Left lung (tissue), 4 donors: ENCODE measurements at regions not wholly inside any gene's neighbourhood (a gene's known extent, or its start where the extent isn't known, plus 50 kb on each side); places are given as distances from the start of the nearest gene placed in this dataset.

Experiments used
- ATAC-seq: fragments of 200-7000 bp; cut with Tn5 transposase; one replicate; pipeline ENCODE4 v1.9.1; 2020; ENCODE audit warnings: moderate library complexity
- DNase-seq, 4 donors: peaks; one replicate each; pipeline ENCODE4 v3.0.0-alpha.2; 2013 to 2020
- H3K27ac ChIP-seq, 2 donors: fragments of 200-600 bp; sonication (generic) in 1 of 2; one replicate each; pipeline versions ENCODE4 v1.5.0 to v1.8.0; 2020 to 2021
- H3K27me3 ChIP-seq, 2 donors: fragments of 200-600 bp; sonication (generic) in 1 of 2; one replicate each; pipeline versions ENCODE4 v1.5.0 to v1.8.0; 2020 to 2021
- H3K36me3 ChIP-seq, 2 donors: fragments of 200-600 bp; sonication (generic) in 1 of 2; one replicate each; pipeline versions ENCODE4 v1.5.0 to v1.8.0; 2020 to 2021
- H3K4me1 ChIP-seq, 2 donors: fragments of 200-600 bp; one replicate each; pipeline ENCODE4 v1.8.0; 2021
- H3K4me3 ChIP-seq, 2 donors: fragments of 200-600 bp; sonication (generic) in 1 of 2; one replicate each; pipeline versions ENCODE4 v1.5.0 to v1.8.0; 2020 to 2021; ENCODE audit warnings: mild to moderate bottlenecking in 1 of 2
- H3K9me3 ChIP-seq, 2 donors: fragments of 200-600 bp; sonication (generic) in 1 of 2; one replicate each; pipeline versions ENCODE4 v1.5.0 to v1.8.0; 2020 to 2021
- CTCF ChIP-seq, 2 donors: fragments of 200-600 bp; sonication (generic) in 1 of 2; IDR thresholded peaks; one replicate each; pipeline versions ENCODE4 v1.5.0 to v1.8.0; 2021; ENCODE audit warnings: antibody characterized with exemption in 2 of 2
- intact Hi-C, 2 donors: fragments of 100-400 bp; cut with DNase I; formaldehyde crosslinking; loops; one replicate each; pipeline versions ENCODE4 v1.11.2 to v1.14.2; 2022
- donor health status: DM: no; HTN: yes; CAD: no.
- donor health status: DM: no; HTN: no; CAD: no.

GRCh38 chr4:32133141-32133540, 1413.0 kb downstream of the PCDH7 start:
- intact Hi-C loops: no loop called here
- no peak for ATAC-seq
- no peaks in the 10 kb centered on the region for H3K4me1 ChIP-seq
- no peak for DNase-seq
- H3K9me3 ChIP-seq: peaks cover 0 to 3% of the 10 kb centered on the region in 2 donors
- no peaks in the 10 kb centered on the region for H3K27me3 ChIP-seq
- H3K36me3 ChIP-seq: no peaks in the 10 kb centered on the region
- no peak overlapping the region for H3K27ac ChIP-seq
- no peak for TF ChIP-seq CTCF (IDR thresholded peaks at IDR 0.05)
- no peak overlapping the region for H3K4me3 ChIP-seq

- no peaks in the 10 kb centered on the region for H3K27me3 ChIP-seq
- intact Hi-C loops: no loop called here
- H3K4me1 ChIP-seq: no peaks in the 10 kb centered on the region
- H3K4me3 ChIP-seq: no peak overlapping the region
- TF ChIP-seq CTCF (IDR thresholded peaks at IDR 0.05): no peak
- H3K27ac ChIP-seq: no peak overlapping the region
- no peak for ATAC-seq
- no peak for DNase-seq
- peaks cover 0 to 3% of the 10 kb centered on the region in 2 donors for H3K9me3 ChIP-seq
- no peaks in the 10 kb centered on the region for H3K36me3 ChIP-seq
Observed at GRCh38 chr4:32133734-32134133, 1413.6 kb downstream of the PCDH7 start.

- no peaks in the 10 kb centered on the region for H3K36me3 ChIP-seq
- H3K4me1 ChIP-seq: no peaks in the 10 kb centered on the region
- no peak for DNase-seq
- H3K9me3 ChIP-seq: peaks cover 0 to 3% of the 10 kb centered on the region in 2 donors
- H3K27ac ChIP-seq: no peak overlapping the region
- ATAC-seq: no peak
- intact Hi-C loops: no loop called here
- no peak overlapping the region for H3K4me3 ChIP-seq
- H3K27me3 ChIP-seq: no peaks in the 10 kb centered on the region
- no peak for TF ChIP-seq CTCF (IDR thresholded peaks at IDR 0.05)
Observed at GRCh38 chr4:32135642-32136041, 1415.5 kb downstream of the PCDH7 start.

GRCh38 chr4:32136081-32136787, 1416.1 kb downstream of the PCDH7 start:
- no peak for ATAC-seq
- Histone ChIP-seq H3K27ac (no peak overlapping the region), H3K4me1 (no peaks in the 10 kb centered on the region), H3K9me3 (peaks cover 0 to 1% of the 10 kb centered on the region in 2 donors), H3K27me3 (no peaks in the 10 kb centered on the region), H3K36me3 (no peaks in the 10 kb centered on the region), H3K4me3 (no peak overlapping the region)
- no peak for DNase-seq
- intact Hi-C loops: no loop called here
- TF ChIP-seq CTCF (IDR thresholded peaks at IDR 0.05): no peak

- H3K4me1 ChIP-seq: no peaks in the 10 kb centered on the region
- no peak for ATAC-seq
Observed at GRCh38 chr4:32140636-32141035, 1420.5 kb downstream of the PCDH7 start.

More at GRCh38 chr4:32140636-32141035, 1420.5 kb downstream of the PCDH7 start:
- no peak for TF ChIP-seq CTCF (IDR thresholded peaks at IDR 0.05)
- Histone ChIP-seq H3K27me3 (no peaks in the 10 kb centered on the region), H3K27ac (no peak overlapping the region), H3K9me3 (no peaks in the 10 kb centered on the region), H3K36me3 (no peaks in the 10 kb centered on the region), H3K4me3 (no peak overlapping the region)
- intact Hi-C loops: no loop called here
- DNase-seq: no peak
